ENCODE measurements at regions not wholly inside any gene's neighbourhood (a gene's known extent, or its start where the extent isn't known, plus 50 kb on each side); places are given as distances from the start of the nearest gene placed in this dataset.
A peak's percentile ranks its signal among the peaks of the same experiment; 100 is the strongest.

- no peak for DNase-seq
Measured at GRCh38 chr2:9077691-9078090, 74.2 kb upstream of the MBOAT2 start.

- no peak for DNase-seq
Measured at GRCh38 chr2:9076755-9077154, 73.3 kb upstream of the MBOAT2 start.

GRCh38 chr2:9076210-9076609 lies 72.7 kb upstream of the MBOAT2 start:
- no peak for DNase-seq

- no peak for DNase-seq
Measured at GRCh38 chr2:9074930-9075329, 71.4 kb upstream of the MBOAT2 start.

GRCh38 chr2:9071584-9072124 lies 68.2 kb upstream of the MBOAT2 start:
- no peak for DNase-seq

GRCh38 chr2:9071032-9071431 lies 67.5 kb upstream of the MBOAT2 start:
- DNase-seq: peak in 1 of 2 experiments; percentile 13

- DNase-seq: no peak
Measured at GRCh38 chr2:9069543-9069942, 66.1 kb upstream of the MBOAT2 start.

- DNase-seq: no peak
Measured at GRCh38 chr2:9065901-9066300, 62.4 kb upstream of the MBOAT2 start.

GRCh38 chr2:9063023-9063606 lies 59.6 kb upstream of the MBOAT2 start:
- no peak for DNase-seq

- DNase-seq: no peak
Measured at GRCh38 chr2:9060819-9061218, 57.3 kb upstream of the MBOAT2 start.

GRCh38 chr2:9057939-9058761 lies 54.7 kb upstream of the MBOAT2 start:
- DNase-seq: peak in 1 of 2 experiments; percentile 10

- DNase-seq: no peak
Measured at GRCh38 chr2:9055471-9055870, 52.0 kb upstream of the MBOAT2 start.

- no peak for DNase-seq
Measured at GRCh38 chr2:9053534-9053931, 50.0 kb upstream of the MBOAT2 start.
